Neural progenitor cell (in vitro differentiated cells): ENCODE measurements at regions not wholly inside any gene's neighbourhood (a gene's known extent, or its start where the extent isn't known, plus 50 kb on each side); places are given as distances from the start of the nearest gene placed in this dataset.

ENCODE experiments used
- DNase-seq: peaks from one replicate; pipeline ENCODE4 v3.0.0-alpha.2; 2016; ENCODE audit warnings: low spot score
- H2AFZ ChIP-seq: fragments of 200-600 bp; sonication (generic); replicated peaks from 2 replicates; pipeline ENCODE4 v1.6.1; 2016; ENCODE audit warnings: antibody characterized with exemption
- H3F3A ChIP-seq: fragments of 200-600 bp; sonication (generic); 2 replicates; pipeline ENCODE4 v1.6.1; 2016; ENCODE audit warnings: antibody characterized with exemption, low read depth
- H3K27ac ChIP-seq: fragments of 200-600 bp; sonication (generic); 2 replicates; pipeline ENCODE4 v1.5.1; 2016; ENCODE audit warnings: mild to moderate bottlenecking
- H3K27me3 ChIP-seq: fragments of 200-600 bp; sonication (generic); 2 replicates; pipeline ENCODE4 v1.6.1; 2016; ENCODE audit warnings: mild to moderate bottlenecking, moderate library complexity
- H3K36me3 ChIP-seq: fragments of 200-600 bp; sonication (generic); 2 replicates; pipeline ENCODE4 v1.5.1; 2016
- H3K4me1 ChIP-seq: fragments of 200-600 bp; sonication (generic); 2 replicates; pipeline ENCODE4 v1.6.1; 2016; ENCODE audit warnings: mixed run types
- H3K4me2 ChIP-seq: fragments of 200-600 bp; sonication (generic); 2 replicates; pipeline ENCODE4 v1.6.1; 2016
- H3K4me3 ChIP-seq: fragments of 200-600 bp; sonication (generic); 2 replicates; pipeline ENCODE4 v1.5.1; 2016
- H3K79me2 ChIP-seq: fragments of 200-600 bp; sonication (generic); 2 replicates; pipeline ENCODE4 v1.6.1; 2016; ENCODE audit warnings: low read depth
- H3K9ac ChIP-seq: fragments of 200-600 bp; sonication (generic); 2 replicates; pipeline ENCODE4 v1.6.1; 2016
- H3K9me3 ChIP-seq: fragments of 200-600 bp; sonication (generic); 2 replicates; pipeline ENCODE4 v1.5.1; 2016; ENCODE audit warnings: low read depth
- H4K20me1 ChIP-seq: fragments of 200-600 bp; sonication (generic); 2 replicates; pipeline ENCODE4 v1.6.1; 2016; ENCODE audit warnings: low read depth
- H3K27ac Mint-ChIP-seq: 3 replicates; pipeline ENCODE4 v1.8.0; 2021; ENCODE audit warnings: mixed read lengths
- H3K27me3 Mint-ChIP-seq: 2 replicates; pipeline ENCODE4 v1.8.0; 2022; ENCODE audit warnings: low read depth, mild to moderate bottlenecking, inconsistent platforms, moderate library complexity, mixed read lengths; ENCODE audit not compliant: insufficient read depth
- H3K36me3 Mint-ChIP-seq: 3 replicates; pipeline ENCODE4 v1.8.0; 2021; ENCODE audit warnings: mixed read lengths
- H3K4me1 Mint-ChIP-seq: 3 replicates; pipeline ENCODE4 v1.8.0; 2021; ENCODE audit warnings: mixed read lengths
- H3K4me3 Mint-ChIP-seq: 3 replicates; pipeline ENCODE4 v1.8.0; 2021; ENCODE audit warnings: mild to moderate bottlenecking, moderate library complexity, mixed read lengths
- H3K9me3 Mint-ChIP-seq: 3 replicates; pipeline ENCODE4 v1.8.0; 2020; ENCODE audit warnings: mixed read lengths
- EZH2 ChIP-seq: fragments of 200-600 bp; sonication (generic); IDR thresholded peaks from 2 replicates; pipeline ENCODE4 v1.6.1; 2017; ENCODE audit warnings: antibody characterized with exemption, mild to moderate bottlenecking, moderate library complexity
- EZH2phosphoT487 ChIP-seq: fragments of 200-600 bp; sonication (generic); IDR thresholded peaks from 2 replicates; pipeline ENCODE4 v1.6.1; 2017; ENCODE audit warnings: antibody characterized with exemption
- TF ChIP-seq, protein P1 (sequence below): fragments of 200-600 bp; sonication (generic); IDR thresholded peaks from 2 replicates; pipeline ENCODE4 v1.5.1; 2017; ENCODE audit warnings: antibody characterized with exemption, mild to moderate bottlenecking

DNA sequence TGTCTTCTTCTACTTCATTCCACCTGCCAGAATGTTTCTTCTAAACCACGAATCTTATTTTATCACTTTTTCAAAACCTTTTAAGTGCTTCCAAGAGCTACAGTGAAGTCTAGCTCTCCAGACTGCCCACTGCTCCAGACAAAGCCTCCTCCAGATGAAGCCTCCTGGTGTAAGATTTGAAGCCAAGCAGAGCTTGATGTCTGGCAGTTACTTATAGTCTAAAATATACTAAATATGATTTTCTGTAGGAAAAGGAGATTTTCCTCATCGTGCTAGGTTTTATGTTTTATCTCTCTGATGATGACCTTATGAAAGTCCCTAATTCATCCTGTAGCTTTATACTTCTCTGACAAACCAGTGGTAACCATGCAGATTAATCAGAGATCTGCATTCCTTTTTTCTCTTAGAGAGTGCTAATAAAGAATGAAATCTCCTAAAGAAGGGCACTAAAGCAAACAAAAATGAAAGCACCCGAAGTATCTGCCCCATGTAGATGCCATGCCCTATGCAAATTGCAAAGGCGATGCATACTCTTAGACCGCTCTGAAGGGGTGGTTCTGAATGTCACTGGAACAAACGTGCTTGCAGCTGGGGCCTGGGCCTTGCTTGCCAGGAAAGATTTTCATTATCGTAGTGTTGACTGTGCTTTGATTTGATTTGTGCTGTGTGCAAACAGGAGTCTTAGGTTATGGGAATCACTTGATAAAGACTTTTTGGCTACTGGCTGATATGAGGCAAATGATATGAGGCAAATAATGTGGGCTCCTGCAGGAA, 314.2 kb downstream of the PID1 start:
- TF ChIP-seq, protein P1, sequence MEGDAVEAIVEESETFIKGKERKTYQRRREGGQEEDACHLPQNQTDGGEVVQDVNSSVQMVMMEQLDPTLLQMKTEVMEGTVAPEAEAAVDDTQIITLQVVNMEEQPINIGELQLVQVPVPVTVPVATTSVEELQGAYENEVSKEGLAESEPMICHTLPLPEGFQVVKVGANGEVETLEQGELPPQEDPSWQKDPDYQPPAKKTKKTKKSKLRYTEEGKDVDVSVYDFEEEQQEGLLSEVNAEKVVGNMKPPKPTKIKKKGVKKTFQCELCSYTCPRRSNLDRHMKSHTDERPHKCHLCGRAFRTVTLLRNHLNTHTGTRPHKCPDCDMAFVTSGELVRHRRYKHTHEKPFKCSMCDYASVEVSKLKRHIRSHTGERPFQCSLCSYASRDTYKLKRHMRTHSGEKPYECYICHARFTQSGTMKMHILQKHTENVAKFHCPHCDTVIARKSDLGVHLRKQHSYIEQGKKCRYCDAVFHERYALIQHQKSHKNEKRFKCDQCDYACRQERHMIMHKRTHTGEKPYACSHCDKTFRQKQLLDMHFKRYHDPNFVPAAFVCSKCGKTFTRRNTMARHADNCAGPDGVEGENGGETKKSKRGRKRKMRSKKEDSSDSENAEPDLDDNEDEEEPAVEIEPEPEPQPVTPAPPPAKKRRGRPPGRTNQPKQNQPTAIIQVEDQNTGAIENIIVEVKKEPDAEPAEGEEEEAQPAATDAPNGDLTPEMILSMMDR, result no peak
- TF ChIP-seq EZH2 (no peak), EZH2phosphoT487 (no peak)
- H3K9me3 ChIP-seq, result no peaks in the 10 kb centered on the region
- H3F3A ChIP-seq, result no peaks in the 10 kb centered on the region
- no peaks in the 10 kb centered on the region for H3K4me1 ChIP-seq
- Mint-ChIP-seq H3K4me1 (no peaks in the 10 kb centered on the region), H3K27ac (no peak overlapping the region), H3K36me3 (no peaks in the 10 kb centered on the region), H3K4me3 (no peak overlapping the region), H3K27me3 (peaks cover 2% of the 10 kb centered on the region), H3K9me3 (no peaks in the 10 kb centered on the region)
- no peak overlapping the region for H3K4me3 ChIP-seq
- no peaks in the 10 kb centered on the region for H3K79me2 ChIP-seq
- no peak overlapping the region for H3K9ac ChIP-seq
- no peaks in the 10 kb centered on the region for H3K36me3 ChIP-seq
- H2AFZ ChIP-seq, result no peak overlapping the region
- H4K20me1 ChIP-seq, result no peaks in the 10 kb centered on the region
- no peak overlapping the region for H3K27ac ChIP-seq
- H3K27me3 ChIP-seq, result no peaks in the 10 kb centered on the region
- H3K4me2 ChIP-seq, result no peak overlapping the region
- no peak for DNase-seq

DNA sequence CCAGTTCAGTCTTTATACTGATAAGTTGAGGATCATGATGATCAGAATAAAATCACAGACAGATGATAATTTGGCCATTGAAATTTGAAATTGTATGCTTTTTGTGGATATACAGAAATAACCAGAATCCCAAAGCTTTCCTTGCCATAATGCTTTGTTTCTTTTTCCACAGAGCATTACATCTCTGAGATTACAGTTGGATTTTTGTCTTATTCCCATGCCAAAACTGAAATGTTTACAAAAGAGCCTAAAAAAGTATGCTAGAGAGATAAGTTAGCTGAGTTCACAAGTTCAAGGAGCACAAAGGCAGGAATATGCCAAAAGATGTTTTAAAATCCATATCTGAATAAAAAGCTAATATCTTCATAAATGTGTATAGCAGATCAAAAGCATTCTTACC, 321.3 kb downstream of the PID1 start:
- Histone ChIP-seq H3K4me3 (no peak overlapping the region), H3K27me3 (no peaks in the 10 kb centered on the region), H3K27ac (no peak overlapping the region), H3K4me2 (no peak overlapping the region), H3K36me3 (no peaks in the 10 kb centered on the region), H3K79me2 (no peaks in the 10 kb centered on the region), H2AFZ (no peak overlapping the region), H3F3A (no peaks in the 10 kb centered on the region), H3K4me1 (no peaks in the 10 kb centered on the region), H3K9ac (no peak overlapping the region), H4K20me1 (no peaks in the 10 kb centered on the region), H3K9me3 (no peaks in the 10 kb centered on the region)
- no peak for DNase-seq
- no peaks in the 10 kb centered on the region for H3K9me3 Mint-ChIP-seq
- no peaks in the 10 kb centered on the region for H3K4me1 Mint-ChIP-seq
- H3K4me3 Mint-ChIP-seq, result no peak overlapping the region
- no peak overlapping the region for H3K27ac Mint-ChIP-seq
- TF ChIP-seq EZH2phosphoT487, result no peak
- TF ChIP-seq EZH2, result no peak
- TF ChIP-seq, protein P1, result no peak
- H3K27me3 Mint-ChIP-seq, result no peaks in the 10 kb centered on the region
- H3K36me3 Mint-ChIP-seq, result no peaks in the 10 kb centered on the region

DNA sequence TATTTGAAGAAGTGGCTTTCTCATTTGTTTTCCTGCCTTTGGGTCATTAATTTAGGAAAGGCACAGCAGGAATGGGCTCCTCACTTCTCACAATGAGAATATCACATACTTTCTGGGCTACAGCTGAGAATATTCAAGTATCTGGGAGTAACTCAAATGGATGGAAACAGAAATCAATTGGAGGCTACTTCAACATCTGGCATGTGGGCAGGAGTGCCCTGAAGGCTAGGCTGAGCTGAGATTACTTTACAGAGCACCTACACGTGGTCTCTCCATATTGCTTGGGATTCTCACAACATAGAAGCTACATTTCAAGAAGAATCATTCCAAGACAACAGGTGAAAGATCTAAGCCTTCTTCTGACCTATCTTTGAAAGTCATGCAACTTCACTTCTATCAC, 325.4 kb downstream of the PID1 start:
- H3K9ac ChIP-seq, result no peak overlapping the region
- H3K27ac ChIP-seq, result no peak overlapping the region
- no peak overlapping the region for H3K4me3 ChIP-seq
- H3K27me3 Mint-ChIP-seq, result no peaks in the 10 kb centered on the region
- no peaks in the 10 kb centered on the region for H3K36me3 ChIP-seq
- no peak for DNase-seq
- no peak for TF ChIP-seq EZH2phosphoT487
- no peak for TF ChIP-seq EZH2
- TF ChIP-seq, protein P1, result no peak
- no peaks in the 10 kb centered on the region for H4K20me1 ChIP-seq
- no peak overlapping the region for H3K4me3 Mint-ChIP-seq
- H2AFZ ChIP-seq, result no peak overlapping the region
- no peaks in the 10 kb centered on the region for H3K4me1 ChIP-seq
- H3F3A ChIP-seq, result no peaks in the 10 kb centered on the region
- no peak overlapping the region for H3K27ac Mint-ChIP-seq
- no peaks in the 10 kb centered on the region for H3K4me1 Mint-ChIP-seq
- H3K9me3 Mint-ChIP-seq, result no peaks in the 10 kb centered on the region
- H3K9me3 ChIP-seq, result no peaks in the 10 kb centered on the region
- H3K79me2 ChIP-seq, result no peaks in the 10 kb centered on the region
- H3K27me3 ChIP-seq, result no peaks in the 10 kb centered on the region
- no peaks in the 10 kb centered on the region for H3K36me3 Mint-ChIP-seq
- no peak overlapping the region for H3K4me2 ChIP-seq
